T-cell (primary cell): ENCODE measurements at regions not wholly inside any gene's neighbourhood (a gene's known extent, or its start where the extent isn't known, plus 50 kb on each side); places are given as distances from the start of the nearest gene placed in this dataset.

Source experiments
- ATAC-seq, 4 experiments: fragments of 200-7000 bp in 3 of 4; fragments of 150-1000 bp in 1 of 4; cut with Tn5 transposase; replicated peaks in 1 of 4; 1 replicate in 3 of 4; 2 replicates in 1 of 4; pipeline ENCODE4 v1.10.0; 2021; ENCODE audit warnings: moderate library complexity in 3 of 4, mild to moderate bottlenecking in 2 of 4, moderate number of reproducible peaks in 1 of 4
- CTCF ChIA-PET, 2 donors: fragments of 300-600 bp; sonication (Branson Sonifier 250); formaldehyde crosslinking; loops; one replicate each; lab custom pipeline; 2022; ENCODE audit warnings: antibody characterized with exemption in 2 of 2; lab: Charles Lee
- POLR2A ChIA-PET, 2 donors: fragments of 300-600 bp; sonication (Branson Sonifier 250); formaldehyde crosslinking; loops; one replicate each; lab custom pipeline; 2022; ENCODE audit warnings: antibody characterized with exemption in 2 of 2; lab: Charles Lee
- DNase-seq, 35 experiments: peaks; one replicate each; pipeline versions ENCODE4 v3.0.0 to v3.0.0-alpha.2; 2013 to 2023
- H3K27ac ChIP-seq: one replicate; pipeline ENCODE4 v1.5.1; 2013; ENCODE audit warnings: low read length
- H3K27me3 ChIP-seq, 2 experiments: replicated peaks in 1 of 2; 1 replicate in 1 of 2; 2 replicates in 1 of 2; pipeline versions ENCODE4 v1.6.1 to v1.7.0; 2013; ENCODE audit warnings: low read length in 1 of 2, mixed read lengths in 1 of 2; ENCODE audit not compliant: control insufficient read depth in 2 of 2, insufficient read depth in 2 of 2; ENCODE audit errors: extremely low read depth in 1 of 2
- H3K36me3 ChIP-seq, 2 donors: 1 replicate in 1 of 2; 2 replicates in 1 of 2; pipeline versions ENCODE4 v1.6.1 to v1.7.0; 2013; ENCODE audit warnings: low read length in 1 of 2; ENCODE audit not compliant: control insufficient read depth in 2 of 2, insufficient read depth in 1 of 2; ENCODE audit errors: extremely low read depth in 1 of 2
- H3K4me1 ChIP-seq, 2 experiments: 1 replicate in 1 of 2; 2 replicates in 1 of 2; pipeline versions ENCODE4 v1.6.1 to v1.7.0; 2013; ENCODE audit warnings: low read length in 2 of 2, mixed read lengths in 1 of 2; ENCODE audit not compliant: insufficient read depth in 2 of 2, control insufficient read depth in 1 of 2; ENCODE audit errors: extremely low read depth in 1 of 2
- H3K4me3 ChIP-seq, 2 donors: 1 replicate in 1 of 2; 2 replicates in 1 of 2; pipeline versions ENCODE4 v1.5.1 to v1.7.0; 2013; ENCODE audit warnings: mild to moderate bottlenecking in 2 of 2, low read length in 1 of 2, moderate library complexity in 1 of 2; ENCODE audit not compliant: control insufficient read depth in 1 of 2; ENCODE audit errors: extremely low read depth in 1 of 2
- H3K9me3 ChIP-seq: 2 replicates; pipeline ENCODE4 v1.7.0; 2013
- H3K27ac Mint-ChIP-seq, 2 donors: one replicate each; pipeline ENCODE4 v1.8.0; 2020 to 2021; ENCODE audit warnings: mild to moderate bottlenecking in 2 of 2, mixed read lengths in 2 of 2
- H3K27me3 Mint-ChIP-seq, 2 donors: one replicate each; pipeline ENCODE4 v1.8.0; 2021 to 2022; ENCODE audit warnings: mixed read lengths in 2 of 2
- H3K36me3 Mint-ChIP-seq: one replicate; pipeline ENCODE4 v1.8.0; 2021; ENCODE audit warnings: mixed read lengths
- H3K4me1 Mint-ChIP-seq, 3 donors: one replicate each; pipeline ENCODE4 v1.8.0; 2020 to 2022; ENCODE audit warnings: mixed read lengths in 3 of 3, mild to moderate bottlenecking in 1 of 3
- H3K4me3 Mint-ChIP-seq, 3 donors: one replicate each; pipeline ENCODE4 v1.8.0; 2020 to 2022; ENCODE audit warnings: mild to moderate bottlenecking in 3 of 3, mixed read lengths in 3 of 3, moderate library complexity in 3 of 3
- H3K9me3 Mint-ChIP-seq, 3 donors: one replicate each; pipeline ENCODE4 v1.8.0; 2020 to 2022; ENCODE audit warnings: mixed read lengths in 3 of 3
- WGBS: methylation state at CpG from one replicate; pipeline ENCODE4 v1.1.5; 2013; ENCODE audit warnings: missing lambda C conversion rate; ENCODE audit not compliant: insufficient coverage; 5-methylcytosine and 5-hydroxymethylcytosine counted together

- no peaks in the 10 kb centered on the region for H3K36me3 Mint-ChIP-seq
- H3K4me3 ChIP-seq, result no peak overlapping the region
- no peaks in the 10 kb centered on the region for H3K9me3 Mint-ChIP-seq
- ChIA-PET CTCF (no interaction called here), POLR2A (no interaction called here)
- H3K27ac ChIP-seq, result no peak overlapping the region
- H3K9me3 ChIP-seq, result no peaks in the 10 kb centered on the region
- H3K4me1 Mint-ChIP-seq, result no peaks in the 10 kb centered on the region
- no CpG with 5 or more reads among the region's 4 CpGs for WGBS
- no peak overlapping the region for H3K4me3 Mint-ChIP-seq
- no peaks in the 10 kb centered on the region for H3K4me1 ChIP-seq
- ATAC-seq (no peak), DNase-seq (no peak)
- H3K27me3 ChIP-seq, result peaks cover 0 to 14% of the 10 kb centered on the region in 2 experiments
- no peaks in the 10 kb centered on the region for H3K36me3 ChIP-seq
- H3K27ac Mint-ChIP-seq, result no peak overlapping the region
- peaks cover 0 to 7% of the 10 kb centered on the region in 2 donors for H3K27me3 Mint-ChIP-seq
These were observed 119.6 kb downstream of the DDX1 start for GRCh38 chr2:15711126-15711860.

- no peaks in the 10 kb centered on the region for H3K36me3 ChIP-seq
- no peaks in the 10 kb centered on the region for H3K36me3 Mint-ChIP-seq
- H3K4me1 ChIP-seq, result no peaks in the 10 kb centered on the region
- H3K27ac ChIP-seq, result no peak overlapping the region
- H3K4me3 ChIP-seq, result no peak overlapping the region
- H3K9me3 ChIP-seq, result no peaks in the 10 kb centered on the region
- 100% methylated on average over 1 of the region's 7 CpGs for WGBS
- no peak overlapping the region for H3K4me3 Mint-ChIP-seq
- ATAC-seq (no peak), DNase-seq (no peak)
- H3K4me1 Mint-ChIP-seq, result no peaks in the 10 kb centered on the region
- H3K27me3 Mint-ChIP-seq, result peaks cover 0 to 7% of the 10 kb centered on the region in 2 donors
- H3K27ac Mint-ChIP-seq, result no peak overlapping the region
- ChIA-PET CTCF (interaction anchor here in 1 of 2 donors (0.6 kb wide), 1 partner anchor 1049 kb away, joined by 3 read pairs; no protein-coding TSS in a partner anchor), POLR2A (interaction anchor here in 1 of 2 donors (0.6 kb wide), 1 partner anchor 21 kb away, joined by 3 read pairs; no protein-coding TSS in a partner anchor)
- peaks cover 0 to 14% of the 10 kb centered on the region in 2 experiments for H3K27me3 ChIP-seq
- H3K9me3 Mint-ChIP-seq, result no peaks in the 10 kb centered on the region
These were observed 121.1 kb downstream of the DDX1 start for GRCh38 chr2:15712551-15713342.

GRCh38 chr2:15713475-15713874 is 121.8 kb downstream of the DDX1 start:
- Mint-ChIP-seq H3K27ac (no peak overlapping the region), H3K36me3 (no peaks in the 10 kb centered on the region), H3K4me1 (no peaks in the 10 kb centered on the region), H3K9me3 (no peaks in the 10 kb centered on the region), H3K27me3 (peaks cover 0 to 7% of the 10 kb centered on the region in 2 donors), H3K4me3 (no peak overlapping the region)
- no peak for DNase-seq
- Histone ChIP-seq H3K27ac (no peak overlapping the region), H3K4me1 (no peaks in the 10 kb centered on the region), H3K4me3 (no peak overlapping the region), H3K9me3 (no peaks in the 10 kb centered on the region), H3K36me3 (no peaks in the 10 kb centered on the region), H3K27me3 (peaks cover 0 to 13% of the 10 kb centered on the region in 2 experiments)
- POLR2A ChIA-PET, result no interaction called here
- ATAC-seq, result no peak
- CTCF ChIA-PET, result no interaction called here
- WGBS, result 69% methylated on average over 2 of the region's 4 CpGs

DNA sequence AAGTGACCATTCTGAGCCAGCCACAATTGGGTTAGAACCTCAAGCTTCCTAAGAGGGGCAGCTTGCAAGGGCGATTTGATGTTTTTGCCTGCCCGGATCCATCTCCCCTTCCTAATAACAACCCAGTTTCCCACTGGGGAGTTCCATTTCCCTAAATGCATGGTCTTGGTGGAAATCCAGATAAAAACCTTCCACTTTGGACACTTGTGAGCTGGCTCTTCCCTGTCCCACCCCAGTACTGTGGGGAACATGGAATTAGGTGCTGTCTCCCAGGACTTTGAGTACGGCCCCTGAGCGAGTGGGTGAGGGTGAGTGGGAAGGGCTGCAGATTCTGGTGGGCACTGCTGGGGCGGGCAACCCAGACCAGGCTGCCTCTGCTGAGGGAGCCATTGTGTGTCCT is 122.3 kb downstream of the DDX1 start:
- ChIA-PET POLR2A (no interaction called here), CTCF (no interaction called here)
- Mint-ChIP-seq H3K4me3 (no peak overlapping the region), H3K36me3 (no peaks in the 10 kb centered on the region), H3K27me3 (peaks cover 0 to 7% of the 10 kb centered on the region in 2 donors), H3K27ac (no peak overlapping the region), H3K9me3 (no peaks in the 10 kb centered on the region), H3K4me1 (no peaks in the 10 kb centered on the region)
- Histone ChIP-seq H3K9me3 (no peaks in the 10 kb centered on the region), H3K27me3 (peaks cover 0 to 9% of the 10 kb centered on the region in 2 experiments), H3K36me3 (no peaks in the 10 kb centered on the region), H3K27ac (no peak overlapping the region), H3K4me3 (no peak overlapping the region), H3K4me1 (no peaks in the 10 kb centered on the region)
- ATAC-seq, result no peak
- DNase-seq, result no peak
- WGBS, result no CpG with 5 or more reads among the region's 5 CpGs

DNA sequence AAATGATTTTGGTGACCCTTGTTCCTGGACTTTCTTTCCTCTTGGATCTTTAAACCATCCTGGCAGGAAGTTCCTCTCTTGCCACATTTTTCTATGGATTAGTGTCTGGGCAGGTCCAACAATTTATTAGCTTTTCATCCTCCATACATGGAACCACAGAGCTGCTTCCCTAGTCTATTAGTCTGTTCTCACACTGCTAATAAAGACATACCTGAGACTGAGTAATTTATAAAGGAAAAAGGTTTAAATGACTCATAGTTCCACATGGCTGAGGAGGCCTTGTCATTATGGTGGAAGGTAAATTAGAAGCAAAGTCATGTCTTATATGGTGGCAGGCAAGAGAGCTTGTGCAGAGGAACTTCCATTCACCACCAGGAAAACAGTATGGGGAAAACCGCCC is 122.9 kb downstream of the DDX1 start:
- no peaks in the 10 kb centered on the region for H3K36me3 ChIP-seq
- Mint-ChIP-seq H3K27ac (no peak overlapping the region), H3K9me3 (no peaks in the 10 kb centered on the region), H3K36me3 (no peaks in the 10 kb centered on the region), H3K27me3 (peaks cover 0 to 7% of the 10 kb centered on the region in 2 donors), H3K4me3 (no peak overlapping the region), H3K4me1 (no peaks in the 10 kb centered on the region)
- H3K27me3 ChIP-seq, result peaks cover 0 to 9% of the 10 kb centered on the region in 2 experiments
- POLR2A ChIA-PET, result no interaction called here
- H3K27ac ChIP-seq, result no peak overlapping the region
- H3K4me1 ChIP-seq, result no peaks in the 10 kb centered on the region
- H3K4me3 ChIP-seq, result no peak overlapping the region
- DNase-seq (no peak), ATAC-seq (no peak)
- CTCF ChIA-PET, result no interaction called here
- H3K9me3 ChIP-seq, result no peaks in the 10 kb centered on the region
- no CpG with 5 or more reads among the region's 1 CpG for WGBS

DNA sequence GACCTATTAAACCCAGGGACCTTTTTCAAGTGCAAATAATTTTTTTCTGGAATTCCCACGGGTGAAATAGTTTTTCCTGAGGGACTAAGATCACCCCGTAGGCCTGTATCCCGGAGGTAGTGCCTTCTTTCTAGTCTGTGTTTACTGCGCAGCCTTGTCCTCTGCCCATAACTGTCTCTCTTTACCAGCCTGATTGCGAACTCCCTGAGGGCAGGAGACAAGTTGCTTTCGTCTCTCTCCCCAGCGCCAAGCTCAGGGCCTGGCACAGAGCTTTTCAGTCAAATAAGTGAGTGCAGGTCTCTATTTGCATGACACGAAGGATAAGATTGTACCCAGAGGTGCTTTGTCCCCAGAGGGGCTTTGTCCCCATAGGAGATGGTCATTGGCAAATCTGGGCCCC is 123.9 kb downstream of the DDX1 start:
- no peak for ATAC-seq
- ChIA-PET CTCF (no interaction called here), POLR2A (no interaction called here)
- peaks cover 0 to 4% of the 10 kb centered on the region in 2 experiments for H3K27me3 ChIP-seq
- no peak overlapping the region for H3K4me3 ChIP-seq
- Mint-ChIP-seq H3K27me3 (peaks cover 0 to 7% of the 10 kb centered on the region in 2 donors), H3K4me1 (no peaks in the 10 kb centered on the region), H3K4me3 (no peak overlapping the region), H3K36me3 (no peaks in the 10 kb centered on the region), H3K9me3 (no peaks in the 10 kb centered on the region), H3K27ac (no peak overlapping the region)
- no peak for DNase-seq
- H3K27ac ChIP-seq, result no peak overlapping the region
- 73% methylated on average over 4 of the region's 8 CpGs for WGBS
- H3K36me3 ChIP-seq, result no peaks in the 10 kb centered on the region
- H3K4me1 ChIP-seq, result no peaks in the 10 kb centered on the region
- H3K9me3 ChIP-seq, result no peaks in the 10 kb centered on the region
